HEK293T (cell line): ENCODE measurements at regions not wholly inside any gene's neighbourhood (a gene's known extent, or its start where the extent isn't known, plus 50 kb on each side); places are given as distances from the start of the nearest gene placed in this dataset.

ENCODE experiments used
- CTCF ChIA-PET: fragments of 350-600 bp; formaldehyde crosslinking; extraction: SDS; loops from one replicate; lab custom pipeline; 2021; ENCODE audit warnings: antibody characterized with exemption, inconsistent platforms; lab: Yijun Ruan, JAX
- POLR2A ChIA-PET: fragments of 350-600 bp; formaldehyde crosslinking; extraction: SDS; loops from one replicate; lab custom pipeline; 2020; ENCODE audit warnings: antibody characterized with exemption, inconsistent platforms; lab: Yijun Ruan, JAX
- DNase-seq: peaks from one replicate; pipeline ENCODE4 v3.0.0; 2012; ENCODE audit warnings: mixed read lengths; ENCODE audit errors: extremely low spot score
- ARNT ChIP-seq: fragments of 450-650 bp; IDR thresholded peaks from 2 replicates; pipeline ENCODE4 v1.6.1; 2017; ENCODE audit warnings: mild to moderate bottlenecking
- BHLHE40 ChIP-seq: fragments of 450-650 bp; IDR thresholded peaks from 2 replicates; pipeline ENCODE4 v1.6.1; 2016; ENCODE audit warnings: mild to moderate bottlenecking, moderate library complexity, borderline replicate concordance
- CTBP1 ChIP-seq: fragments of 450-650 bp; IDR thresholded peaks from 2 replicates; pipeline ENCODE4 v1.6.1; 2016; ENCODE audit warnings: borderline replicate concordance
- ELF4 ChIP-seq: fragments of 450-650 bp; IDR thresholded peaks from 2 replicates; pipeline ENCODE4 v1.6.1; 2017; ENCODE audit warnings: antibody characterized with exemption
- FOXA1 ChIP-seq: fragments of 450-650 bp; IDR thresholded peaks from 2 replicates; pipeline ENCODE4 v1.6.1; 2016; ENCODE audit warnings: mild to moderate bottlenecking
- FOXK2 ChIP-seq: fragments of 450-650 bp; IDR thresholded peaks from 2 replicates; pipeline ENCODE4 v1.6.1; 2016; ENCODE audit warnings: mild to moderate bottlenecking
- FOXM1 ChIP-seq: fragments of 450-650 bp; IDR thresholded peaks from 2 replicates; pipeline ENCODE4 v1.6.1; 2017; ENCODE audit warnings: mild to moderate bottlenecking, borderline replicate concordance
- HDGF ChIP-seq: fragments of 450-650 bp; IDR thresholded peaks from 2 replicates; pipeline ENCODE4 v1.6.1; 2017; ENCODE audit warnings: antibody characterized with exemption, borderline replicate concordance
- L3MBTL2 ChIP-seq: fragments of 450-650 bp; conservative IDR thresholded peaks from 2 replicates; pipeline ENCODE4 v1.6.1; 2016; ENCODE audit warnings: mild to moderate bottlenecking
- LEF1 ChIP-seq: fragments of 450-650 bp; IDR thresholded peaks from 2 replicates; pipeline ENCODE4 v1.6.1; 2017; ENCODE audit warnings: mild to moderate bottlenecking, borderline replicate concordance
- NFRKB ChIP-seq: fragments of 450-650 bp; IDR thresholded peaks from 2 replicates; pipeline ENCODE4 v1.6.1; 2016; ENCODE audit warnings: mild to moderate bottlenecking, moderate library complexity
- SP1 ChIP-seq: fragments of 450-650 bp; IDR thresholded peaks from 2 replicates; pipeline ENCODE4 v1.6.1; 2017
- SUZ12 ChIP-seq: fragments of 450-650 bp; IDR thresholded peaks from 2 replicates; pipeline ENCODE4 v1.6.1; 2016; ENCODE audit warnings: mild to moderate bottlenecking
- TARDBP ChIP-seq: fragments of 450-650 bp; IDR thresholded peaks from 2 replicates; pipeline ENCODE4 v1.6.1; 2016
- ZNF384 ChIP-seq: fragments of 450-650 bp; IDR thresholded peaks from 2 replicates; pipeline ENCODE4 v1.6.1; 2016
- TF ChIP-seq, protein P1 (sequence below): fragments of 450-650 bp; IDR thresholded peaks from 2 replicates; pipeline ENCODE4 v1.6.1; 2016

DNA sequence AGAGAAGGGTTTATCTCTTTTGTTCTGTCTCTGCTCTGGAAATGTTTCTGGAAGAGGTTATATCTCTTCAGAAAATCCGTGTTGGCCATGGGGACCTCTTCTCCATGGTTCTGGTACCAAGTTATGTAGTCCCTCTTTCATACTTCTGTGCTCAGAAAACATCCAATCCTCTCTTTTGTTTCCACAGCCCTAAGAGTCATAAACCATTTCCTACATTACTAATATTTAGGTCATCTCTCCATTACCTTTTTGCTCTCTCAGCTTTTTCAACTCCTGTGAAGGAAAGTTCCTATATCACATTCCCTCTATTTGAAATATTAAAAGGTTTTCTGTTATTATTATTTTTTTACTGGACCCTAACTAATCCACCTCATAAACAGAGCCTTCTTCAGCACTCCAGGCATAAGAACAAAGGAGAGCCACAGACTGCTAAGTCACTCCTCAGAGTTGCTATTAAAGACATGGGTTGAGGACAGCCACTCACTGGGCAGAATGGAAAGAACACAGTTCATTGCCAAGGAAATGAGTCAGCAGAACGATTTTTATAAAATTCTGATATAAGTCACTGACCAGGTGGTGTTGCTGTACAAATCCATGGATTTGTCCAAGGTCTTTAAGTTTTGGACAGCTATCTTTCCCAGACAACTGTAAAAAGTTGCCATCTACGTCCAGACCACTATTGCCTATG is 122.4 kb upstream of the NPY2R start:
- TF ChIP-seq FOXM1 (no peak), FOXA1 (no peak), SUZ12 (no peak)
- DNase-seq, result no peak
- ChIA-PET POLR2A (no interaction called here), CTCF (no interaction called here)

DNA sequence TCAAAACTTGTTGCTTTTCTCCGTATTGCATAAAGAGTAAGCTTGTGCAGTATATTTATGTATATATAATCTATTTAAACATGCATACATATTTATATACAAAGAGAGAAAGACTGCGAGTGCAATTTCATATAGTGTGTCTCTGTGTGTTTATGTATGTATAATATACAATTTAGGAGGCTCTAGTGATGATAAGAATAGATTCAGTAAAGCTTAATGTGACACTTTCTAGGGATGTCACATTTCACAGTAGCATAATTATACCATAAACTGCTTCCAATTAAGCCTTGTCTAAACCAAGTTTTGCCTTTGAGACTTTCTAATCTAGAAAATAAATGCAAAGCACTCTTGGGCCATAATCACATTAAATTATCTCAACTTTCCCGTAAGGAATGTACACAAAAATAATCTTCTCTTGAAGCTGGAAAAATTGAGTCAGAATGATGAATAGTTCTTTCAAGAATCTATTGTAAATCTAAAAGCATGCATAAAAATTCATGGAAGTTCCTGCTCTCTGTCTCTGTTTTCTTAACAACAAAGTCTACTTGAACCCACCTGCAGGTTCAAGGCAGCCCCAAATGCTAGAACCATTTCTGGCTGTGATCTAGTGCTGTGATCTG is 114.1 kb upstream of the NPY2R start:
- ChIA-PET POLR2A (no interaction called here), CTCF (no interaction called here)

DNA sequence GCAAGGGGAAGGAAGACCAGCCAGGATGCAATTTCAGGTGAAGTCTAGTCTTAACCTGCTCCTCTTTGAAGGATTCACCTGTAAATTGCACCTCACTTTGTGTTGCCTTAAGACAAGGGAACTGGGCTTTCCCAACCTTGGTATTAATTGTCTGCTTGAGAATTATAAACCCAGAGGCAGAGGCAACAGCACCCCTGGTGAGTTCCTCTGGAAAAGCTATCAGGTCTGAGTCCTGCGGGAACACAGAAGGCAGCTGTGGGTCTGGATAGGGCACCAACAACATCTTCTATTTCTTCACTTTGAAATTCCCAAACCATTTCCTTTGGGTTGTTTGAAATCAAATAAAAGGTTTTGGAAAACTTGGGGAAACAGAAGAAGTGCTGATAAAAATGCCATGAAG is 109.2 kb upstream of the NPY2R start:
- DNase-seq, result no peak
- ChIA-PET CTCF (interaction anchor here (0.7 kb wide), 1 partner anchor 882 kb away, joined by 9 read pairs; no protein-coding TSS in a partner anchor), POLR2A (no interaction called here)
- TF ChIP-seq CTBP1 (no peak), LEF1 (no peak), FOXM1 (no peak), SP1 (no peak), HDGF (no peak), SUZ12 (no peak), ELF4 (no peak), FOXK2 (no peak), ARNT (no peak), L3MBTL2 (no peak), NFRKB (no peak), ZNF384 (no peak), FOXA1 (no peak), BHLHE40 (no peak), TARDBP (no peak)
- TF ChIP-seq, protein P1, sequence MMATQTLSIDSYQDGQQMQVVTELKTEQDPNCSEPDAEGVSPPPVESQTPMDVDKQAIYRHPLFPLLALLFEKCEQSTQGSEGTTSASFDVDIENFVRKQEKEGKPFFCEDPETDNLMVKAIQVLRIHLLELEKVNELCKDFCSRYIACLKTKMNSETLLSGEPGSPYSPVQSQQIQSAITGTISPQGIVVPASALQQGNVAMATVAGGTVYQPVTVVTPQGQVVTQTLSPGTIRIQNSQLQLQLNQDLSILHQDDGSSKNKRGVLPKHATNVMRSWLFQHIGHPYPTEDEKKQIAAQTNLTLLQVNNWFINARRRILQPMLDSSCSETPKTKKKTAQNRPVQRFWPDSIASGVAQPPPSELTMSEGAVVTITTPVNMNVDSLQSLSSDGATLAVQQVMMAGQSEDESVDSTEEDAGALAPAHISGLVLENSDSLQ, result no peak

More for the DNA sequence above, 114.1 kb upstream of the NPY2R start:
- TF ChIP-seq TARDBP (no peak), FOXK2 (no peak), L3MBTL2 (no peak), ZNF384 (no peak), ELF4 (no peak), FOXM1 (no peak), CTBP1 (no peak), LEF1 (no peak), NFRKB (no peak), SP1 (no peak), HDGF (no peak), SUZ12 (no peak), ARNT (no peak)
- TF ChIP-seq, protein P1, result no peak
- no peak for DNase-seq

DNA sequence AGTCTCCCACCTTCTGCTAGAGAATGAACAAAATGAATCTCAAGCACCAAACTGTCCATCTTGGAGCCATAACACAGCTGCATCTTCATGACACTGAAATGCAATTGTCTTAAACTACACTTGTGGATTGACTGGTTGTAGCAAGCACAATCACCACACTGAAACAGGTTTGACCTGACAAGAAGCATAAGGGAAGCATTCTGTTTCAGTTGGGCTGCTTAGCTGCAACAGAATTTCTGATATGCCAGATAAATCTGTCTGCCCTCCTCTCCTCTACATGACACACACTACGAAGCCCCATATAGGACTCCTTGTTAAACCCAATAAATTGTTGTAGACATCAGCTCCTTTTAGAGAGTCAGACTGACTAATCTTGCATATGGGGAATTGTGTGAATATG is 101.8 kb upstream of the NPY2R start:
- no peak for DNase-seq
- POLR2A ChIA-PET, result no interaction called here
- CTCF ChIA-PET, result no interaction called here
- no peak for TF ChIP-seq ARNT
- TF ChIP-seq, protein P1, result no peak
- TF ChIP-seq FOXK2, result no peak

DNA sequence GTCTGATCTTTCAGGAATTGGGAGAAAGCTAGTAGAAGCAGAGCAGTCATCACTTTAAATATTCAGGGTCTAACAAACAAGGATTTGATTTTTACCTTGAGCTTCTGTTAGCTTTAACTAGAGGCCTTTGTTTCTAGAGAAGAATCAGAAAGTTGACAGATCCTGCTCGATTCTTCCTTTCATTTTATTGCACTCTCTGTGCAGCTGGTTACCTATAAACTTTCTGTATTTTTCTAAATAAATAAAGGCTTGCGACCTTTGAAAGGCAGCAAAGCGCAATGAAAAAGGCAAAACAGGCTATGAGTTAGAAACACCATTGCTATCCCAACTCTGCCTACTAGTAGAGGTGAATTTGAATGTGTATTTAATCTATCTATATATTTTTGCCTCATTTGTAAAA is 101.4 kb upstream of the NPY2R start:
- DNase-seq, result no peak
- CTCF ChIA-PET, result no interaction called here
- TF ChIP-seq LEF1, result no peak
- no peak for TF ChIP-seq L3MBTL2
- no peak for TF ChIP-seq CTBP1
- TF ChIP-seq FOXK2, result no peak
- no peak for TF ChIP-seq FOXA1
- no peak for TF ChIP-seq NFRKB
- POLR2A ChIA-PET, result no interaction called here

DNA sequence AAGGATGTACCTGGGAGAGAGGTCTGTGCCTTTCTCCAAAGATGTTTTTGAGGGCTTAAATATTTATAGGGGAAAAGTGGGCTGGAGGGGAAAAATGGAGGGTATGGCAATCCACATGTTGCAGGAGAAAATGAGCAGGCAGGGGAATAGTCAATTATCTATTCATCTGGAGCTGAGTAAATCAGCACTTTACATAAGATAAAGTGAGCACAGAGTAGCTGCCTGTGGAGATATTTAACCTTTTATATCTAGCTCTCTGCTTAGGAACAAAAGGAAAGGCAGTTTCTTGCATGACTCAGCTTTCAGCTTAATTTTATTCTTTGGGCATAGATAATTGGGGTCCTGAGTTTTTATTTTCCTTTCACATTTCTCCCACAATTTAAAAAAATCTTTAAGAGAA is 93.6 kb upstream of the NPY2R start:
- ChIA-PET POLR2A (no interaction called here), CTCF (interaction anchor here (0.7 kb wide), 1 partner anchor 39 kb away, joined by 3 read pairs; no protein-coding TSS in a partner anchor)
- TF ChIP-seq FOXA1 (no peak), TARDBP (no peak), LEF1 (no peak), SP1 (no peak), FOXM1 (no peak), BHLHE40 (no peak), L3MBTL2 (no peak), ZNF384 (no peak), ARNT (no peak)
- TF ChIP-seq, protein P1, result no peak
- no peak for DNase-seq
